ENCODE measurements at regions not wholly inside any gene's neighbourhood (a gene's known extent, or its start where the extent isn't known, plus 50 kb on each side); places are given as distances from the start of the nearest gene placed in this dataset.

GRCh38 chr5:57955511-57955910, 472.9 kb upstream of the ACTBL2 start:
- H3K9ac ChIP-seq: no peak overlapping the region
- no peak overlapping the region for H3K4me3 Mint-ChIP-seq
- H3K36me3 ChIP-seq: no peaks in the 10 kb centered on the region
- H3K36me3 Mint-ChIP-seq: no peaks in the 10 kb centered on the region
- no peak overlapping the region for H3K27ac ChIP-seq
- H3K9me3 ChIP-seq (ENCODE audit: low read depth): no peaks in the 10 kb centered on the region
- peaks cover 2% of the 10 kb centered on the region for H3K27me3 Mint-ChIP-seq (ENCODE audit: insufficient read depth, low read depth)
- peaks cover 5% of the 10 kb centered on the region for H3K9me3 Mint-ChIP-seq
- H3K27ac Mint-ChIP-seq: no peak overlapping the region
- no peak overlapping the region for H3K4me2 ChIP-seq
- TF ChIP-seq CTCF (IDR thresholded peaks at IDR 0.05): no peak
- TF ChIP-seq EZH2phosphoT487 (IDR thresholded peaks at IDR 0.05): no peak
- no peak for TF ChIP-seq EZH2 (IDR thresholded peaks at IDR 0.05)
- H3F3A ChIP-seq (ENCODE audit: low read depth): peaks cover 2% of the 10 kb centered on the region
- DNase-seq (ENCODE audit: low spot score): no peak
- H4K20me1 ChIP-seq (ENCODE audit: low read depth): no peaks in the 10 kb centered on the region
- H3K4me3 ChIP-seq: no peak overlapping the region
- no peak overlapping the region for H2AFZ ChIP-seq (replicated peaks)
- H3K79me2 ChIP-seq (ENCODE audit: low read depth): no peaks in the 10 kb centered on the region
- no peaks in the 10 kb centered on the region for H3K27me3 ChIP-seq
- peaks cover 10% of the 10 kb centered on the region for H3K4me1 Mint-ChIP-seq
- H3K4me1 ChIP-seq: peaks cover 8% of the 10 kb centered on the region

- H3K36me3 Mint-ChIP-seq: no peaks in the 10 kb centered on the region
- TF ChIP-seq EZH2phosphoT487 (IDR thresholded peaks at IDR 0.05) (no peak), EZH2 (IDR thresholded peaks at IDR 0.05) (no peak), CTCF (IDR thresholded peaks at IDR 0.05) (no peak)
- H3K4me3 ChIP-seq: no peak overlapping the region
- DNase-seq (ENCODE audit: low spot score): no peak
- H3K27me3 Mint-ChIP-seq (ENCODE audit: insufficient read depth, low read depth): peaks cover 2% of the 10 kb centered on the region
- peaks cover 5% of the 10 kb centered on the region for H3K9me3 Mint-ChIP-seq
- H3K27ac Mint-ChIP-seq: no peak overlapping the region
- no peaks in the 10 kb centered on the region for H3K79me2 ChIP-seq (ENCODE audit: low read depth)
- no peak overlapping the region for H3K4me3 Mint-ChIP-seq
- H3K9ac ChIP-seq: no peak overlapping the region
- H3K9me3 ChIP-seq (ENCODE audit: low read depth): no peaks in the 10 kb centered on the region
- no peak overlapping the region for H2AFZ ChIP-seq (replicated peaks)
- H3K27ac ChIP-seq: no peak overlapping the region
- H4K20me1 ChIP-seq (ENCODE audit: low read depth): no peaks in the 10 kb centered on the region
- H3K4me2 ChIP-seq: no peak overlapping the region
- H3K27me3 ChIP-seq: no peaks in the 10 kb centered on the region
- peaks cover 11% of the 10 kb centered on the region for H3K4me1 ChIP-seq
- peaks cover 10% of the 10 kb centered on the region for H3K4me1 Mint-ChIP-seq
- H3K36me3 ChIP-seq: no peaks in the 10 kb centered on the region
- peaks cover 5% of the 10 kb centered on the region for H3F3A ChIP-seq (ENCODE audit: low read depth)
Observed at GRCh38 chr5:57953792-57954191, 471.2 kb upstream of the ACTBL2 start.

- H2AFZ ChIP-seq (replicated peaks): no peak overlapping the region
- peaks cover 2% of the 10 kb centered on the region for H3K27me3 Mint-ChIP-seq (ENCODE audit: insufficient read depth, low read depth)
- no peaks in the 10 kb centered on the region for H3K36me3 Mint-ChIP-seq
- H3K4me1 Mint-ChIP-seq: peaks cover 10% of the 10 kb centered on the region
- no peak overlapping the region for H3K9ac ChIP-seq
- TF ChIP-seq EZH2phosphoT487 (IDR thresholded peaks at IDR 0.05) (no peak), EZH2 (IDR thresholded peaks at IDR 0.05) (no peak), CTCF (IDR thresholded peaks at IDR 0.05) (no peak)
- no peaks in the 10 kb centered on the region for H3K79me2 ChIP-seq (ENCODE audit: low read depth)
- DNase-seq (ENCODE audit: low spot score): peak; percentile 56
- peaks cover 7% of the 10 kb centered on the region for H3K9me3 Mint-ChIP-seq
- no peak overlapping the region for H3K4me3 Mint-ChIP-seq
- H3K4me3 ChIP-seq: no peak overlapping the region
- no peaks in the 10 kb centered on the region for H4K20me1 ChIP-seq (ENCODE audit: low read depth)
- no peaks in the 10 kb centered on the region for H3K9me3 ChIP-seq (ENCODE audit: low read depth)
- H3K4me1 ChIP-seq: peaks cover 11% of the 10 kb centered on the region
- no peaks in the 10 kb centered on the region for H3K27me3 ChIP-seq
- no peak overlapping the region for H3K27ac Mint-ChIP-seq
- no peaks in the 10 kb centered on the region for H3K36me3 ChIP-seq
- no peak overlapping the region for H3K4me2 ChIP-seq
- peaks cover 5% of the 10 kb centered on the region for H3F3A ChIP-seq (ENCODE audit: low read depth)
- no peak overlapping the region for H3K27ac ChIP-seq
Observed at GRCh38 chr5:57950616-57951228, 468.1 kb upstream of the ACTBL2 start.
